Superior temporal gyrus (tissue), 1 donor: ENCODE measurements at regions not wholly inside any gene's neighbourhood (a gene's known extent, or its start where the extent isn't known, plus 50 kb on each side); places are given as distances from the start of the nearest gene placed in this dataset.

Experiments used
- DNase-seq: peaks from one replicate; pipeline ENCODE4 v3.0.0-alpha.2; 2016; ENCODE audit errors: extremely low spot score

- DNase-seq, result no peak
Measured at GRCh38 chr11:79980916-79981315, 540.1 kb upstream of the TENM4 start.

DNA sequence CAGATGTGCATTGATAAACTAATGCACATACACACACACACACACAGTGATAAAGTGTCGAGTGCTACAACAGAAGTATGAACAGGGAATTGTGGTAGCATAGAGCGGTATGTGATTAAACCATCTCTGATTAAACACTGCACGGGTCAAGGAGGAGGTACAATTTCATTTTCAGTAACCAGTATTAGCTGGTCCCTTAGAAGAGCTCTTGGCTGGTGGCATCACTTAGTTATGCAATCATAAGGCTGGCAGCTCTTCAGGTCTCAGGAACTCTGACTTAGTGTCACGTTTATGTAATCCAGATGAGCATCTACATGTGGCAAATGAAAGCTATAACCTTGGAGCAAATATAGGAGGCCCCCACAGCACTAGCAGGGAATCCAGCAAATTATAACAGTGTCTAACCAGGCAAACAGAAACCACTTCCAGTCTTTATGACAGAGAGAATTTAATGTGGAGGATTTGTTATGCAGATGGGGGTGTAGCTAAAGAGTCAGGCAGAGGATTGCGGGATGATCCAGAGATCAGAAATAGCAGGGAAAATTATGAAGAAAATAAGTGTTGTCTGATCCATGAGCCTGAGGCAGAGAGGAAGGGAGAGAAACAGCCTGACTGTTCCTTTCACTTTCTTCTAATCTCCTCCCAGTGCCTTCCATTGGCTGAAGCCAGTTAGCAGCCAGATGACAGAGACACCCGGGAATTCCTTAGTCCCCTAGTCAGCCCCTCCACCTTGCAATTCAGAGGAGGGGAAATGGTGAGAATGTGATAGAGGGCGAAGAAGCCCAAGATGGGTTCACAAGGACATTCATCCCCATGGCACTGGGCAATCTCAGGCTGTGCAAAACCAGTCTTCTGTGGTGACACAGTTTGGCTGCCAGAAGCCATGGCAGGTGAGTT is 533.1 kb upstream of the TENM4 start:
- DNase-seq, result no peak

GRCh38 chr11:79971255-79971654 is 530.4 kb upstream of the TENM4 start:
- DNase-seq, result no peak

- no peak for DNase-seq
Measured at GRCh38 chr11:79966592-79966991, 525.8 kb upstream of the TENM4 start.

- DNase-seq, result no peak
Measured at GRCh38 chr11:79963856-79964645, 523.2 kb upstream of the TENM4 start.

DNA sequence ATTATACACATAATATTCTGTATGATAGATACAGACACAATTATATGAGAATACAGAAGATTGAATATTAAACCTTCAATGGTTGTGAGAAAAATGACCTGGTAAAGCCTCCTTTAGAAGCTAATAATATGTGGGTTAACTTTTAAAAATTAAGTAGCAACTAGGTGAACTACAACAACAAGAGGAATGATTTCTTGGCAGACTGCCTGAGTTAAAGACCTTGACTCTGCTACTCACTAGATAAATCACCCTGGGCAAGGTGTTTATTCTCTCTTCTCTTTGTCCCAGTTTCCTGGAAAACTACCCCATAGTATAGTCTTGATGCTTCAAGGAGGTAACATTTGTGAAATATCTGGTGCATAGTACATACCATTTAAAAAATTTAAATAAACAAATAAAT is 519.6 kb upstream of the TENM4 start:
- DNase-seq, result no peak

- DNase-seq, result no peak
Measured at GRCh38 chr11:79959318-79959717, 518.5 kb upstream of the TENM4 start.

- no peak for DNase-seq
Measured at GRCh38 chr11:79957702-79958101, 516.9 kb upstream of the TENM4 start.

DNA sequence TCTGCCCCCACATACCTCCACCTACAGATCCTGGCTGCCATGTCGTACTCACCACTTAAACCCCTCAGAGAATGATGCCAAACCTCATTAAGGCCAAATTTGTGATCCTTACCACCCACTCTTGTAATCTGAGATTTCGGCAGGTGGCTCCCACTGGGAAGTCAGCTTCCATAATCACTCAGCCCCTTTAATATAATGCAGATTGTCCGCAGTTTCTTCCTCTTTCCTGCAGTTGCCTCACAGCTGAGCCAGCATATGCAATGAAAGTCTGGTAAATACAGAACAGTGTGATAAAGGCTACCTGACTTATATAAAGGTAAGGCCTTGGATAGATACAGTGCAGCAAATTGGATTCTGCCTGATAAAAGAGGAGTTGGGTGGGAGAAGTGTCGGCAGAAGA is 515.2 kb upstream of the TENM4 start:
- DNase-seq, result no peak

- no peak for DNase-seq
Measured at GRCh38 chr11:79953629-79954028, 512.8 kb upstream of the TENM4 start.

DNA sequence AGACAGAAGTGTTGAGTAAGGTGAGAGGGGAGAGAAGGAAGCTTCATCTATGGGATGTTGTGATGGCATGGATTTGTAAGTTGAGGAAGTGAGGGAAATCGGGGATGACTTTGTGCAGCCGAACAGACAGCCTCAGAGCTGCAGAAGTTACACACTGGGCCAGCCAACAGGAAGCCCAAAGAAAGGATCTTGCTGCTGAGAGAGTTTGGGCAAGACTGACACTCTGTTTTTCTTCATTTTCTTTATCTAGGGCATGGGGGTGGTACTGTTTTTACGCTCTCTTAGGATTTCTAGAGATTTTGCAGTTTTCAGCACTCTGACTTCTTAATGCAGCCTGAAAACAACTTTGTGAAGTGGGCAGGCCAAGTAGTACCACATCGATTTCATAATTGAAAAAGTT is 509.9 kb upstream of the TENM4 start:
- DNase-seq, result no peak

GRCh38 chr11:79950172-79950571 is 509.3 kb upstream of the TENM4 start:
- no peak for DNase-seq

DNA sequence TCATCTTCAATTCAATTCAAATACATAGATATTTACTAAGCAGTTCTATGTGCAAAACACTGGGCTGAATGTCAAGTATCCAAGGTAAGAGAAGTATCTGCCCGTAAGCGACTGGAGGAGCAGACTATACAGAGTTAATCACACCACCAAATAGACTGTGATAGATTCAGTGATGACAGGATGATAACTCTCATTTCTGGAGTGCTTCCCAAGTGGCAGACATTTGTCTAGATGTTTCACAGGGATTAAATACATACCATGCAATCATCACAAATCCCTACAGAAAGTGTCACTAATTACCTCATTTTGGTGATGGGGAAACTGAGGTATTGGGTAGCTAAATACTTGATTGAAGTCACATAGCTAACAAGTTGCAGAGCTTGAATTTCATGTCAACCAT is 508.7 kb upstream of the TENM4 start:
- no peak for DNase-seq

- no peak for DNase-seq
Measured at GRCh38 chr11:79942646-79943045, 501.8 kb upstream of the TENM4 start.

- DNase-seq, result no peak
Measured at GRCh38 chr11:79942090-79942489, 501.3 kb upstream of the TENM4 start.

- no peak for DNase-seq
Measured at GRCh38 chr11:79940974-79941735, 500.3 kb upstream of the TENM4 start.

- no peak for DNase-seq
Measured at GRCh38 chr11:79940165-79940564, 499.3 kb upstream of the TENM4 start.

DNA sequence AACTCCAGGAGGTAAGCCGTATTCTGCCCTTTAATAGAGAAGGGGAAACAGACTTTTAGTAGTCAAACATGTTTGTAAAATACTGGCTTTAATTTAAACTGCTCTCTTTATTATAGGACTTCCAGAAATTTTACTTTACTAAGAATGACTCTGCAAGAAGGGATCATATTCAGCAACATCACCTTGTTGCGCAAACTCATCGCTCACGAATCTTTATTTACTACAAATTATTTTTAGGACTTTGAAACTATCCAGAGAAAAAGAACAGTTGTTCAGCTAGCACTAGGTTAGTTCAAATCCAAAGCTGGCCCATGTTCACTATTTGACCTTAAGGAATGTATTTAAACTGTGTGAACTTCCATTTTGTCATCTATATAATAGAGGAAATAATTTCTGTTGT is 498.3 kb upstream of the TENM4 start:
- no peak for DNase-seq

- no peak for DNase-seq
Measured at GRCh38 chr11:79937676-79938334, 497.0 kb upstream of the TENM4 start.

DNA sequence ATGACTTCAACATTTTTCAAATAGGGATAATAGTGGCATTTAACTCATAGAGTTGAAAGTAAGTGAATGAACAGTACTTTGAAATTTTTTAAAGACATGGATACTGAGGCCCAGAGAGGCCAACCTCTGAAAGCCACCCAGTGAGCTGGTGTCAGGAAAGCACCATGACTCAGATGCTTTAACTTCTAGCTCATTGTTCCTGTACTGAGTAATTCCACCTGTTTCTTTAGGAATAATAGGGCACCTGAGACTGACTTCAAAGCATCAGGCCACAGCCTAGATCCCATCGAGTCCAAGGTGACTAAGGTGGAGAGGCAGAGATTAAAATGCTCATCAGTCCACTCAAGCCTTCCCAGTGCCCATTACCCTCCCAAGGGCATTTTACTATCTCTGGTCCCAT is 491.8 kb upstream of the TENM4 start:
- DNase-seq, result no peak

DNA sequence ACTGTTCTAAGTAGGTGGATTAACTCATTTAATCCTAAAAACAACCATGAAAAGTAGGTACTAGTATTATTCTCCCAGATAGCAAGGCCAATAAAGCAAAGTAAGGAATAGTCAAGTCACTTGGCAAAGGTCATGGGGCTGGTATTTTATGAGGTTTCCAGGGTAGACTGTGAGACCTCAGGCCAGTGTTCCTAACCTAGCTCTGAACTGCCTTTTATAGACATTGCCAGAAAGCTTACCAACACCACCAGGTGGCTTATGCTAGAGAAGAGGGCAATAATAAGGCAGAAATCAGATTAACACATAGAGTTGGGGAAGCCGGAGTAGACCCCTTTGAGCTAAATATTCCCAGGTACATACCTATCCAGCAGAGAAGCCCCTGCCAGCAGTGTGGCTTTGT is 490.9 kb upstream of the TENM4 start:
- DNase-seq, result no peak

DNA sequence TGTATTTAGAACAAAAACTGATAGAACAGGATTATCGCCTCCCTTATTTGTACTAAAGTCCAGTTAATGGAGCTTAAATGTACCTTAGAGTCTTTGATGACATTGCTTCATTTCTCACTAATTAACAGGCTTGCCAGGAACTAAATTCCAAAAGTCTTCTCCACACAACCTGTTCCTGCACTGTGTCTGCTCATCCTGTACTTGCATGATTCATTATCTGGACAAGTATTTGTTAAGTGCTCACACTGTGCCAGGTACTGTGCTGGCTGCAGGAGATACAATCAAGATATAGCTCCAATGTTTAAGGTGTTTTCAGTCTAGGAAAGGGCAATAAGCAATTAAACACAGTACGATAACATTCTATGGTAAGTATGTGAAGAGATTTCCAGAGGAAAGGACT is 485.9 kb upstream of the TENM4 start:
- DNase-seq, result no peak
